Uterus (tissue), 3 donors: ENCODE measurements at regions not wholly inside any gene's neighbourhood (a gene's known extent, or its start where the extent isn't known, plus 50 kb on each side); places are given as distances from the start of the nearest gene placed in this dataset.

Experiments used
- DNase-seq, 2 donors: peaks; one replicate each; pipeline ENCODE4 v3.0.0-alpha.2; 2019 to 2020
- H3K27ac ChIP-seq, 2 donors: fragments of 200-600 bp; sonication (generic); 1 replicate in 1 of 2; 2 replicates in 1 of 2; pipeline ENCODE4 v1.5.1; 2016 to 2018
- H3K27me3 ChIP-seq, 2 donors: fragments of 200-600 bp; sonication (generic); one replicate each; pipeline ENCODE4 v1.5.1; 2018 to 2019; ENCODE audit warnings: control low read depth in 1 of 2
- H3K36me3 ChIP-seq, 2 donors: fragments of 200-600 bp; sonication (generic); one replicate each; pipeline ENCODE4 v1.5.1; 2019; ENCODE audit warnings: control low read depth in 1 of 2
- H3K4me1 ChIP-seq, 2 donors: fragments of 200-600 bp; sonication (generic); one replicate each; pipeline ENCODE4 v1.5.1; 2018 to 2019; ENCODE audit warnings: control low read depth in 1 of 2
- H3K4me3 ChIP-seq, 2 donors: fragments of 200-600 bp; sonication (generic); 1 replicate in 1 of 2; 2 replicates in 1 of 2; pipeline ENCODE4 v1.5.1; 2018 to 2019; ENCODE audit warnings: mild to moderate bottlenecking in 1 of 2
- H3K9me3 ChIP-seq, 2 donors: fragments of 200-600 bp; sonication (generic); one replicate each; pipeline ENCODE4 v1.5.1; 2019; ENCODE audit warnings: control low read depth in 1 of 2
- POLR2A ChIP-seq, 2 donors: fragments of 450-650 bp; IDR thresholded peaks; one replicate each; pipeline ENCODE4 v1.6.1; 2016; ENCODE audit warnings: antibody characterized with exemption in 2 of 2, mild to moderate bottlenecking in 1 of 2, moderate library complexity in 1 of 2
- intact Hi-C: fragments of 100-400 bp; cut with DNase I; formaldehyde crosslinking; loops from one replicate; pipeline ENCODE4 v1.15.1; 2023; ENCODE audit warnings: low total_unique reads
- TF ChIP-seq, protein P1 (sequence below), 4 experiments: fragments of 200-600 bp in 2 of 4; fragments of 450-650 bp in 2 of 4; sonication (generic) in 2 of 4; IDR thresholded peaks; one replicate each; pipeline ENCODE4 v1.5.1; 2016 to 2019; ENCODE audit warnings: antibody characterized with exemption in 4 of 4, mild to moderate bottlenecking in 2 of 4, moderate library complexity in 1 of 4
- donor health status: DM: yes; HTN: yes; CAD: no.

- H3K4me3 ChIP-seq: peak overlapping the region; percentile 33 to 39
- no peaks in the 10 kb centered on the region for H3K27me3 ChIP-seq
- H3K27ac ChIP-seq: peak overlapping the region; percentile 81 to 96
- no peak for TF ChIP-seq POLR2A (IDR thresholded peaks at IDR 0.05)
- TF ChIP-seq, protein P1, sequence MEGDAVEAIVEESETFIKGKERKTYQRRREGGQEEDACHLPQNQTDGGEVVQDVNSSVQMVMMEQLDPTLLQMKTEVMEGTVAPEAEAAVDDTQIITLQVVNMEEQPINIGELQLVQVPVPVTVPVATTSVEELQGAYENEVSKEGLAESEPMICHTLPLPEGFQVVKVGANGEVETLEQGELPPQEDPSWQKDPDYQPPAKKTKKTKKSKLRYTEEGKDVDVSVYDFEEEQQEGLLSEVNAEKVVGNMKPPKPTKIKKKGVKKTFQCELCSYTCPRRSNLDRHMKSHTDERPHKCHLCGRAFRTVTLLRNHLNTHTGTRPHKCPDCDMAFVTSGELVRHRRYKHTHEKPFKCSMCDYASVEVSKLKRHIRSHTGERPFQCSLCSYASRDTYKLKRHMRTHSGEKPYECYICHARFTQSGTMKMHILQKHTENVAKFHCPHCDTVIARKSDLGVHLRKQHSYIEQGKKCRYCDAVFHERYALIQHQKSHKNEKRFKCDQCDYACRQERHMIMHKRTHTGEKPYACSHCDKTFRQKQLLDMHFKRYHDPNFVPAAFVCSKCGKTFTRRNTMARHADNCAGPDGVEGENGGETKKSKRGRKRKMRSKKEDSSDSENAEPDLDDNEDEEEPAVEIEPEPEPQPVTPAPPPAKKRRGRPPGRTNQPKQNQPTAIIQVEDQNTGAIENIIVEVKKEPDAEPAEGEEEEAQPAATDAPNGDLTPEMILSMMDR (IDR thresholded peaks at IDR 0.05): no peak
- intact Hi-C loops: no loop called here
- no peak for DNase-seq
- no peaks in the 10 kb centered on the region for H3K9me3 ChIP-seq
- no peaks in the 10 kb centered on the region for H3K36me3 ChIP-seq
- peaks cover 0 to 11% of the 10 kb centered on the region in 2 donors for H3K4me1 ChIP-seq
Observed at GRCh38 chr21:16421965-16422364, 692.2 kb downstream of the USP25 start.

DNA sequence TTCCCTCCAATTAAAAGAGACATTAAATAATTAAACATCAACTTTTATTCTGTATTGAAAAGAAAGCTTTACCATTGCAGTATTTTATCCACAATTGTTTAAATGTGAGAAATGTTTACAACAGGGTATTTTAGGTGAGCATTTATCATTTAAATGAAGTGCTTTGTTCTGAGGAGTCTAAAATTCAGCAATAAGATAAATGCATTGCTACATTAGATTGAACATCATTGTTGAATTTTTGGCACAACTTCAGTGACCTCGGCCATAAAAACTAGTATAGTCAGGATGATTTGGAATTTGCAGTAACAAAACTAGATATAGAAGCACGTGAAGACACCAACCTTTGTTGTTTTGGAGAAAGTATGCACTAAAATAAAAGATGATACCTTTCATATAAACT, 692.9 kb downstream of the USP25 start:
- H3K36me3 ChIP-seq: no peaks in the 10 kb centered on the region
- H3K4me3 ChIP-seq: peak overlapping the region; percentile 33 to 39
- peaks cover 0 to 11% of the 10 kb centered on the region in 2 donors for H3K4me1 ChIP-seq
- intact Hi-C loops: no loop called here
- no peak for TF ChIP-seq POLR2A (IDR thresholded peaks at IDR 0.05)
- TF ChIP-seq, protein P1 (IDR thresholded peaks at IDR 0.05): no peak
- no peak for DNase-seq
- peak overlapping the region; percentile 81 to 96 for H3K27ac ChIP-seq
- H3K27me3 ChIP-seq: no peaks in the 10 kb centered on the region
- no peaks in the 10 kb centered on the region for H3K9me3 ChIP-seq

- Histone ChIP-seq H3K27me3 (no peaks in the 10 kb centered on the region), H3K4me3 (peak overlapping the region; percentile 25 to 27), H3K36me3 (no peaks in the 10 kb centered on the region), H3K4me1 (peaks cover 0 to 11% of the 10 kb centered on the region in 2 donors), H3K9me3 (no peaks in the 10 kb centered on the region), H3K27ac (peak overlapping the region; percentile 81 to 96)
- no peak for DNase-seq
- TF ChIP-seq POLR2A (IDR thresholded peaks at IDR 0.05): no peak
- TF ChIP-seq, protein P1 (IDR thresholded peaks at IDR 0.05): no peak
- intact Hi-C loops: no loop called here
Observed at GRCh38 chr21:16423921-16424320, 694.1 kb downstream of the USP25 start.

GRCh38 chr21:16424331-16424751, 694.6 kb downstream of the USP25 start:
- no peak for DNase-seq

GRCh38 chr21:16425376-16425775, 695.6 kb downstream of the USP25 start:
- intact Hi-C loops: no loop called here
- peak overlapping the region in 1 of 2 donors; percentile 27 for H3K4me3 ChIP-seq
- H3K9me3 ChIP-seq: no peaks in the 10 kb centered on the region
- no peaks in the 10 kb centered on the region for H3K36me3 ChIP-seq
- H3K27ac ChIP-seq: peak overlapping the region; percentile 81 to 96
- peaks cover 0 to 11% of the 10 kb centered on the region in 2 donors for H3K4me1 ChIP-seq
- TF ChIP-seq, protein P1 (IDR thresholded peaks at IDR 0.05): no peak
- no peak for TF ChIP-seq POLR2A (IDR thresholded peaks at IDR 0.05)
- no peak for DNase-seq
- H3K27me3 ChIP-seq: no peaks in the 10 kb centered on the region

More at GRCh38 chr21:16424331-16424751, 694.6 kb downstream of the USP25 start:
- Histone ChIP-seq H3K4me3 (peak overlapping the region; percentile 25 to 27), H3K27ac (peak overlapping the region; percentile 81 to 96), H3K4me1 (peaks cover 0 to 11% of the 10 kb centered on the region in 2 donors), H3K27me3 (no peaks in the 10 kb centered on the region), H3K36me3 (no peaks in the 10 kb centered on the region), H3K9me3 (no peaks in the 10 kb centered on the region)
- intact Hi-C loops: no loop called here
- TF ChIP-seq, protein P1 (IDR thresholded peaks at IDR 0.05): no peak
- TF ChIP-seq POLR2A (IDR thresholded peaks at IDR 0.05): no peak
